Endodermal cell (in vitro differentiated cells): ENCODE measurements at regions not wholly inside any gene's neighbourhood (a gene's known extent, or its start where the extent isn't known, plus 50 kb on each side); places are given as distances from the start of the nearest gene placed in this dataset.

Experiments used
- DNase-seq: peaks from one replicate; pipeline ENCODE4 v3.0.0-alpha.2; 2017
- H3K27ac ChIP-seq: 2 replicates; pipeline ENCODE4 v1.5.1; 2013; ENCODE audit warnings: mild to moderate bottlenecking, low read depth, low read length, moderate library complexity
- H3K27me3 ChIP-seq: 2 replicates; pipeline ENCODE4 v1.6.1; 2013; ENCODE audit warnings: mild to moderate bottlenecking, low read length, moderate library complexity; ENCODE audit not compliant: insufficient read depth, control insufficient read depth, poor library complexity, severe bottlenecking
- H3K36me3 ChIP-seq: 2 replicates; pipeline ENCODE4 v1.7.0; 2013; ENCODE audit warnings: mild to moderate bottlenecking, low read length, moderate library complexity; ENCODE audit not compliant: control insufficient read depth, insufficient read depth
- H3K4me1 ChIP-seq: one replicate; pipeline ENCODE4 v1.7.0; 2013; ENCODE audit warnings: low read length; ENCODE audit not compliant: control insufficient read depth, insufficient read depth
- H3K4me3 ChIP-seq: 2 replicates; pipeline ENCODE4 v1.5.1; 2013; ENCODE audit warnings: mild to moderate bottlenecking, low read length, moderate library complexity
- H3K9ac ChIP-seq: 2 replicates; pipeline ENCODE4 v1.6.1; 2013; ENCODE audit warnings: mild to moderate bottlenecking, low read length, moderate library complexity; ENCODE audit not compliant: poor library complexity, severe bottlenecking; ENCODE audit errors: extremely low read depth
- H3K9me3 ChIP-seq: 2 replicates; pipeline ENCODE4 v1.6.1; 2013; ENCODE audit warnings: mild to moderate bottlenecking, low read length, moderate library complexity; ENCODE audit not compliant: control insufficient read depth
- H3K27ac Mint-ChIP-seq: 2 replicates; pipeline ENCODE4 v1.8.0; 2020; ENCODE audit warnings: mixed read lengths
- H3K27me3 Mint-ChIP-seq: 2 replicates; pipeline ENCODE4 v1.8.0; 2021; ENCODE audit warnings: mild to moderate bottlenecking, mixed read lengths; ENCODE audit not compliant: insufficient read depth
- H3K36me3 Mint-ChIP-seq: 2 replicates; pipeline ENCODE4 v1.8.0; 2020; ENCODE audit warnings: low read depth, mixed read lengths
- H3K4me1 Mint-ChIP-seq: 2 replicates; pipeline ENCODE4 v1.8.0; 2020; ENCODE audit warnings: mixed read lengths
- H3K4me3 Mint-ChIP-seq: 2 replicates; pipeline ENCODE4 v1.8.0; 2020; ENCODE audit warnings: mild to moderate bottlenecking, moderate library complexity, mixed read lengths
- H3K9me3 Mint-ChIP-seq: 2 replicates; pipeline ENCODE4 v1.8.0; 2020; ENCODE audit warnings: mild to moderate bottlenecking, mixed read lengths
- WGBS, 2 experiments: methylation state at CpG; one replicate each; pipeline versions ENCODE4 v1.1.5 to v1.1.7; 2013; ENCODE audit warnings: missing lambda C conversion rate in 2 of 2, mixed read lengths in 1 of 2; ENCODE audit not compliant: insufficient coverage in 1 of 2, insufficient read length in 1 of 2; 5-methylcytosine and 5-hydroxymethylcytosine counted together
- TF ChIP-seq, protein P1 (sequence below): fragments of 200-600 bp; sonication (generic); conservative IDR thresholded peaks from 2 replicates; pipeline ENCODE4 v1.5.0; 2021; ENCODE audit warnings: antibody characterized with exemption, mild to moderate bottlenecking

DNA sequence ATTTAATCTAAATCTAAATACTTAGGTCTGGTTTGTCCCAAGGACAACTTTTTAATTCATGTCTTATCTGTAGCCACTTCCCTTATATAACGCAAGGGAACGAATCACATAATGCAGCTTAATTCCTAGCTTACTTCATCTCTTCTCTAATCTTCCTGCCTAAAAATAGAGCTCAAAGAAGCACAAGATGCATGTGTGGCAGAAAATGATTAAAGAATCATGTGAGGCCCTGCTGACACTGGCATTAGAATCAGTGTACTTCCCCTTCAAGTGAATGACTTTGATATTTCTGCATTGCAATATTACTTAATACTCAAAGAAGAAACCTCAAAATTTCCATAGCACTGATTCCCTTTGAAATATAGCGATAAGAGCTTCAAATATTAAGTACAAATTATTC is 317.9 kb upstream of the FTMT start:
- Histone ChIP-seq H3K36me3 (no peaks in the 10 kb centered on the region), H3K9ac (no peak overlapping the region), H3K27me3 (no peaks in the 10 kb centered on the region), H3K4me1 (no peaks in the 10 kb centered on the region), H3K27ac (no peak overlapping the region), H3K9me3 (no peaks in the 10 kb centered on the region), H3K4me3 (no peak overlapping the region)
- Mint-ChIP-seq H3K4me3 (no peak overlapping the region), H3K9me3 (no peaks in the 10 kb centered on the region), H3K4me1 (no peaks in the 10 kb centered on the region), H3K36me3 (no peaks in the 10 kb centered on the region), H3K27ac (no peak overlapping the region), H3K27me3 (no peaks in the 10 kb centered on the region)
- DNase-seq: no peak
- WGBS, 2 experiments: 98 to 100% methylated on average over 2 of the region's 3 CpGs
- TF ChIP-seq, protein P1, sequence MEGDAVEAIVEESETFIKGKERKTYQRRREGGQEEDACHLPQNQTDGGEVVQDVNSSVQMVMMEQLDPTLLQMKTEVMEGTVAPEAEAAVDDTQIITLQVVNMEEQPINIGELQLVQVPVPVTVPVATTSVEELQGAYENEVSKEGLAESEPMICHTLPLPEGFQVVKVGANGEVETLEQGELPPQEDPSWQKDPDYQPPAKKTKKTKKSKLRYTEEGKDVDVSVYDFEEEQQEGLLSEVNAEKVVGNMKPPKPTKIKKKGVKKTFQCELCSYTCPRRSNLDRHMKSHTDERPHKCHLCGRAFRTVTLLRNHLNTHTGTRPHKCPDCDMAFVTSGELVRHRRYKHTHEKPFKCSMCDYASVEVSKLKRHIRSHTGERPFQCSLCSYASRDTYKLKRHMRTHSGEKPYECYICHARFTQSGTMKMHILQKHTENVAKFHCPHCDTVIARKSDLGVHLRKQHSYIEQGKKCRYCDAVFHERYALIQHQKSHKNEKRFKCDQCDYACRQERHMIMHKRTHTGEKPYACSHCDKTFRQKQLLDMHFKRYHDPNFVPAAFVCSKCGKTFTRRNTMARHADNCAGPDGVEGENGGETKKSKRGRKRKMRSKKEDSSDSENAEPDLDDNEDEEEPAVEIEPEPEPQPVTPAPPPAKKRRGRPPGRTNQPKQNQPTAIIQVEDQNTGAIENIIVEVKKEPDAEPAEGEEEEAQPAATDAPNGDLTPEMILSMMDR: no peak

DNA sequence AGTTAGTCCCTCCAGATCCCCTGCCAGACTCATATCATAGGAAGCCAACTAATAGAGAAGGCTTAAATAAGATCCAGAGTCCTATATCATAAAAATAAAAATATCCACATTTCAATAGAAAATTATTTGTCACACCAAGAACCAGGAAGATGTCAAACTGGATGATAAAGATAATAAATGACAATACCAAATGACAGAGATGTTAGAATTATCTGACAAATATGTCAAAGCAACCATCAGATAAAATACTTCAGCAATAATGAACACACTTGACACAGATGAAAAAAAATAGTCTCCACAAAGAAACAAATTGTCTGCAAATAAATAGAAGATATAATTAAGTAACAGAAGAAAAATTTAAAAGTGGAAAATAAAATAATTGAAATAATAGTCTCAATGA is 300.7 kb upstream of the FTMT start:
- Histone ChIP-seq H3K27me3 (no peaks in the 10 kb centered on the region), H3K9me3 (no peaks in the 10 kb centered on the region), H3K4me1 (no peaks in the 10 kb centered on the region), H3K27ac (no peak overlapping the region), H3K36me3 (no peaks in the 10 kb centered on the region), H3K4me3 (no peak overlapping the region), H3K9ac (no peak overlapping the region)
- no peaks in the 10 kb centered on the region for H3K4me1 Mint-ChIP-seq
- H3K4me3 Mint-ChIP-seq: no peak overlapping the region
- TF ChIP-seq, protein P1: no peak
- no peak for DNase-seq
- peaks cover 7% of the 10 kb centered on the region for H3K9me3 Mint-ChIP-seq
- H3K27ac Mint-ChIP-seq: no peak overlapping the region
- no peaks in the 10 kb centered on the region for H3K27me3 Mint-ChIP-seq
- H3K36me3 Mint-ChIP-seq: no peaks in the 10 kb centered on the region

DNA sequence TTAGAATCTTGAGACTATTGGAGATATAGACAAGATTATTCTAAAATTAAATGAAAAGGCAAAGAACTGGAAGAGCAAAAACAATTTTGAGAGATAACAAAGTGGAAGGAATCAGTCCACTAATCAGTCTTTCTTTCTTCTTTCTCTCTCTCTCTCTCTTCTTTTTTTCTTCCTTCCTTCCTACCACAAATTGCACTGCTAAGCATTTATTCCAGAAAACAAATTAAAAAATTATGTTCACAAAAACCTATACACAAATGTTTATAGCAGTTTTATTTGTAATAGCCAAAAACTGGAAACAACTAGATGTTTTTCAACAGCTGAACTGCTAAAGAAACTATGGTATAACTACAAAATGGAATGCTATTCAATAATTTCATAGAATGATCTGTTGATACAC is 291.9 kb upstream of the FTMT start:
- H3K27me3 Mint-ChIP-seq: peaks cover 6% of the 10 kb centered on the region
- no peak overlapping the region for H3K27ac Mint-ChIP-seq
- DNase-seq: no peak
- TF ChIP-seq, protein P1: no peak
- H3K4me3 ChIP-seq: no peak overlapping the region
- H3K27ac ChIP-seq: no peak overlapping the region
- H3K9me3 Mint-ChIP-seq: peaks cover 12% of the 10 kb centered on the region
- H3K36me3 ChIP-seq: no peaks in the 10 kb centered on the region
- H3K4me3 Mint-ChIP-seq: no peak overlapping the region
- no peaks in the 10 kb centered on the region for H3K36me3 Mint-ChIP-seq
- H3K4me1 Mint-ChIP-seq: no peaks in the 10 kb centered on the region
- no peaks in the 10 kb centered on the region for H3K27me3 ChIP-seq
- no peak overlapping the region for H3K9ac ChIP-seq
- no peaks in the 10 kb centered on the region for H3K4me1 ChIP-seq
- no peaks in the 10 kb centered on the region for H3K9me3 ChIP-seq
